ENCODE measurements at regions not wholly inside any gene's neighbourhood (a gene's known extent, or its start where the extent isn't known, plus 50 kb on each side); places are given as distances from the start of the nearest gene placed in this dataset.

DNA sequence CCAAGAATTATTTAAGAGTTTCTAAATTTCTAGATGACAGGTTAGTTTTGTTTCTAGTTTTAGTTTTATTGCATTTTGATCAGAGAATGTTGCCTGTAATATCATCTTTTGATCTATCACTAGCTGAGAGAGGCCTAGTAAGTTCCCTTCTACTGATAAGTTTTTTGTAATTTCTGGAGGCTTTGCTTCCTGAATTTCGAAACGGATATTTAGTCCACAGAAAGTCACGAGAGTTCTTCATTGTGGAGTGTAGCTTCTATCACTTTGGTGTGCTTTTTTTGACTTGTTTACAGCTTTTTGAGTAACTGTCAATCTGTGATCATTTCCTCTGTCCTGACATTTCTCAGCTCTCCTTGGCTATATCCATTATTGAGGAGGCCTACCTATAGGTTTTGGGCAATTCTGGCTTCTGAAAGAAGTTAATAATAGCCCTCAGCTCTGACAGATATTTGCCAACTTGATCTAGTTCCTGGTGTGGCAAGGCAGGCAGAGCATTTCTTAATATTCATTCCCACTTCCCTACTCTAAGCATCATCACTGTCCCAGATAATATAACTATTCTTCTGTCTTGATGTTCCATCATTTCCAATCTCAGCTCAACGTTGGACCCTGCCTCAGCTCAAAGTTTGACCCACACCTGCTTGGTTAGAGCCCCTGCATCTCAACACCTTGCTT, 171.3 kb downstream of the BLID start:
- Mint-ChIP-seq H3K27me3 (ENCODE audit: unreplicated experiment) (no peaks in the 10 kb centered on the region), H3K4me1 (ENCODE audit: low read depth, unreplicated experiment) (no peaks in the 10 kb centered on the region), H3K9me3 (ENCODE audit: low read depth, unreplicated experiment) (peaks cover 2% of the 10 kb centered on the region), H3K27ac (ENCODE audit: unreplicated experiment) (no peak overlapping the region), H3K4me3 (ENCODE audit: low read depth, unreplicated experiment) (no peak overlapping the region), H3K36me3 (ENCODE audit: insufficient read depth, unreplicated experiment) (no peaks in the 10 kb centered on the region)
- DNase-seq, result no peak
- TF ChIP-seq, protein P1, sequence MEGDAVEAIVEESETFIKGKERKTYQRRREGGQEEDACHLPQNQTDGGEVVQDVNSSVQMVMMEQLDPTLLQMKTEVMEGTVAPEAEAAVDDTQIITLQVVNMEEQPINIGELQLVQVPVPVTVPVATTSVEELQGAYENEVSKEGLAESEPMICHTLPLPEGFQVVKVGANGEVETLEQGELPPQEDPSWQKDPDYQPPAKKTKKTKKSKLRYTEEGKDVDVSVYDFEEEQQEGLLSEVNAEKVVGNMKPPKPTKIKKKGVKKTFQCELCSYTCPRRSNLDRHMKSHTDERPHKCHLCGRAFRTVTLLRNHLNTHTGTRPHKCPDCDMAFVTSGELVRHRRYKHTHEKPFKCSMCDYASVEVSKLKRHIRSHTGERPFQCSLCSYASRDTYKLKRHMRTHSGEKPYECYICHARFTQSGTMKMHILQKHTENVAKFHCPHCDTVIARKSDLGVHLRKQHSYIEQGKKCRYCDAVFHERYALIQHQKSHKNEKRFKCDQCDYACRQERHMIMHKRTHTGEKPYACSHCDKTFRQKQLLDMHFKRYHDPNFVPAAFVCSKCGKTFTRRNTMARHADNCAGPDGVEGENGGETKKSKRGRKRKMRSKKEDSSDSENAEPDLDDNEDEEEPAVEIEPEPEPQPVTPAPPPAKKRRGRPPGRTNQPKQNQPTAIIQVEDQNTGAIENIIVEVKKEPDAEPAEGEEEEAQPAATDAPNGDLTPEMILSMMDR (IDR thresholded peaks at IDR 0.05; ENCODE audit: unreplicated experiment), result no peak
- intact Hi-C loops (cut with micrococcal nuclease; ENCODE audit: unreplicated experiment), result no loop called here
- CTCF ChIA-PET, result no interaction called here
- no TSS peak for BruUV-seq (replicated peaks)

DNA sequence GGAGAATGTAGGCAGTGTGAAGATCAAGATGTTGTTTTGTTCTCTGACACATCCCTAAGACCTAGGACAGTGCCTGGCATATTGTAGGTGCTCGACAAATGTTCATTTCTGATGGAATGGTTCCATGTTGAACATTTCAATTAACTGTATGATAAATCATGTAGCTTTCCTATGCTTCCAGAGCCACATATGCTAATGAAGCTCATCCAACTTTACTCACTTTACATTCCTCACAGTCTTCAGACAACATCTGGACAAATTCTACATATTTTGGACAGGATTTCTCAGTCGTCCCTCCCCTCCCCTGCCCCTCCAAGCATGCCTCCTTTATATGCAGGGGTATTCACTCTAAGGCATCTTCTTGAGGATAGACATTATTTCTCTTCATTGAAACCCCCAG, 177.9 kb downstream of the BLID start:
- intact Hi-C loops (cut with micrococcal nuclease; ENCODE audit: unreplicated experiment), result no loop called here
- no peak for DNase-seq
- Mint-ChIP-seq H3K4me1 (ENCODE audit: low read depth, unreplicated experiment) (no peaks in the 10 kb centered on the region), H3K4me3 (ENCODE audit: low read depth, unreplicated experiment) (no peak overlapping the region), H3K27me3 (ENCODE audit: unreplicated experiment) (no peaks in the 10 kb centered on the region), H3K9me3 (ENCODE audit: low read depth, unreplicated experiment) (no peaks in the 10 kb centered on the region), H3K27ac (ENCODE audit: unreplicated experiment) (no peak overlapping the region), H3K36me3 (ENCODE audit: insufficient read depth, unreplicated experiment) (no peaks in the 10 kb centered on the region)
- BruUV-seq (replicated peaks), result no TSS peak
- CTCF ChIA-PET, result no interaction called here
- TF ChIP-seq, protein P1 (IDR thresholded peaks at IDR 0.05; ENCODE audit: unreplicated experiment), result no peak

DNA sequence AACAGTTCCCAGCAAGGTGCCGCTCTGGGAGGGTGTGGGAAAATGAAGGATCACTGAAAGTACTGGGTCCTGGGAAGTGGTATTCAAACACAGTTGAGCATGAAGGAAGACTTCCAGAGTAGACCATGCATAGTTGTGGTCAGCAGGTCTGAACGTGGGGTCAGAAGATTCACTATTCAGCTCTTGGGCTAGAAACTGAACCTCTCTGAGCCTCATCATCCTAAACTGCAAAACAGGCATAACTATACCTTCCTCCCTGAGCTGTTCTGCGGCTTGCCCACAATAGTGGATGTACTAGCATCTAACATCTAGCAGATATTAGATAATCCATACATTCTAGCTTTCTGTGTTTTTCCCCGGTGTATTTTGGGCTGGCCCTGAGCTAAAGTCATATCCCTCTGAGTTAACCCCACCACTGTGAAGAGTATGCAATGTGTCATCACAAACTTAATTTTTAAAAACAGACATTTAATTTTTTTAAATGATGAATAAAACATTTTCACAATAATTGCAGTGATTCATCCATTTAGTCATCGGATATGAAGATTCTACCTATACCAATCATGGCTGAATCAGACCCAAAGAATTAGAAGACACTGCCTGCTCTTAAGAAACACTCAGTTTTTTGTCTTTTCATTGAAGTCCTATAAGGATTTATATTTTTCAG, 179.1 kb downstream of the BLID start:
- Mint-ChIP-seq H3K36me3 (ENCODE audit: insufficient read depth, unreplicated experiment) (no peaks in the 10 kb centered on the region), H3K4me3 (ENCODE audit: low read depth, unreplicated experiment) (no peak overlapping the region), H3K27me3 (ENCODE audit: unreplicated experiment) (no peaks in the 10 kb centered on the region), H3K4me1 (ENCODE audit: low read depth, unreplicated experiment) (no peaks in the 10 kb centered on the region), H3K27ac (ENCODE audit: unreplicated experiment) (no peak overlapping the region), H3K9me3 (ENCODE audit: low read depth, unreplicated experiment) (no peaks in the 10 kb centered on the region)
- no TSS peak for BruUV-seq (replicated peaks)
- intact Hi-C loops (cut with micrococcal nuclease; ENCODE audit: unreplicated experiment), result no loop called here
- CTCF ChIA-PET, result no interaction called here
- TF ChIP-seq, protein P1 (IDR thresholded peaks at IDR 0.05; ENCODE audit: unreplicated experiment), result no peak
- DNase-seq, result no peak

DNA sequence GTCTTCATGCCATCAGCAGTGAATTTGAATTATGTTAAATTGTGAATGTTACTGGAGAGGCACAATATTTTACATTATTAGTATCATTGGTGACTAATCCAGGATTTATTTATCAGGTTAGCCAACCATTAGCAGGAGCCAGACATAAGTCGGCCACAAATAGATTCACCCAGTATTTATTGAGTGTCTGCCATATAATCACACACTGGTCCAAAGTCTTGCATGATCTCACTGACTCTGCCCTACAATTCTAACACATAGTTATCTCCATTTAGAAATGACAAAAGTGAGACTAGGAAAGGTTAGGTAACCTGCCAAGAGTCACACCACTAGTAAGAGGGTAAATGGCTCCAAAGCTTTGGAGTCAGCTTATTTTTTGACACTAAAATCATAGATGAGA, 179.6 kb downstream of the BLID start:
- no TSS peak for BruUV-seq (replicated peaks)
- Mint-ChIP-seq H3K27ac (ENCODE audit: unreplicated experiment) (no peak overlapping the region), H3K36me3 (ENCODE audit: insufficient read depth, unreplicated experiment) (no peaks in the 10 kb centered on the region), H3K4me3 (ENCODE audit: low read depth, unreplicated experiment) (no peak overlapping the region), H3K4me1 (ENCODE audit: low read depth, unreplicated experiment) (no peaks in the 10 kb centered on the region), H3K27me3 (ENCODE audit: unreplicated experiment) (no peaks in the 10 kb centered on the region), H3K9me3 (ENCODE audit: low read depth, unreplicated experiment) (no peaks in the 10 kb centered on the region)
- DNase-seq, result no peak
- intact Hi-C loops (cut with micrococcal nuclease; ENCODE audit: unreplicated experiment), result no loop called here
- CTCF ChIA-PET, result no interaction called here
- TF ChIP-seq, protein P1 (IDR thresholded peaks at IDR 0.05; ENCODE audit: unreplicated experiment), result no peak

Data from Calu3 (cell line).